ENCODE measurements at regions not wholly inside any gene's neighbourhood (a gene's known extent, or its start where the extent isn't known, plus 50 kb on each side); places are given as distances from the start of the nearest gene placed in this dataset.

DNA sequence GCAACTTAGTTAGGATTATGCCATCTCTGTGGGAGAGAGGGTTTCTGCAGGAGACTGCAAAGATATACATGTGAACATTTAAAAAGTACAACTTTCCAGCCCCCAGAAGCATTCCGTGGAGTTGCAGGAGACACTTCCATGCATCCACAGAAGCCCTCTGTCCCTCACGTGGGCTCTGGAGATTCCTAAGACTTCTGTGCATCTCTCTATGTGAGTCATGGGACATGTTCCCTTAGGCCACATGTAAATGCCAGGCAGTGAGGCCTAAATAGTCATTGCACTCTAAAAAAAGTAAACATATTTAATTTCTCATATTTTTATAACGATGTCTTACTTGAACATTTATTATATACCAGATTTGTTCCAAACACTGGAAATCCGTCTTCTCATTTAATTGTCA, 126.5 kb upstream of the ROPN1 start:
- H3K9ac ChIP-seq (ENCODE audit: low read depth in 1 of 2, low read length in 2 of 2): no peak overlapping the region
- TF ChIP-seq, protein P1, sequence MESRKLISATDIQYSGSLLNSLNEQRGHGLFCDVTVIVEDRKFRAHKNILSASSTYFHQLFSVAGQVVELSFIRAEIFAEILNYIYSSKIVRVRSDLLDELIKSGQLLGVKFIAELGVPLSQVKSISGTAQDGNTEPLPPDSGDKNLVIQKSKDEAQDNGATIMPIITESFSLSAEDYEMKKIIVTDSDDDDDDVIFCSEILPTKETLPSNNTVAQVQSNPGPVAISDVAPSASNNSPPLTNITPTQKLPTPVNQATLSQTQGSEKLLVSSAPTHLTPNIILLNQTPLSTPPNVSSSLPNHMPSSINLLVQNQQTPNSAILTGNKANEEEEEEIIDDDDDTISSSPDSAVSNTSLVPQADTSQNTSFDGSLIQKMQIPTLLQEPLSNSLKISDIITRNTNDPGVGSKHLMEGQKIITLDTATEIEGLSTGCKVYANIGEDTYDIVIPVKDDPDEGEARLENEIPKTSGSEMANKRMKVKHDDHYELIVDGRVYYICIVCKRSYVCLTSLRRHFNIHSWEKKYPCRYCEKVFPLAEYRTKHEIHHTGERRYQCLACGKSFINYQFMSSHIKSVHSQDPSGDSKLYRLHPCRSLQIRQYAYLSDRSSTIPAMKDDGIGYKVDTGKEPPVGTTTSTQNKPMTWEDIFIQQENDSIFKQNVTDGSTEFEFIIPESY (IDR thresholded peaks at IDR 0.05): no peak
- TF ChIP-seq GABPA (IDR thresholded peaks at IDR 0.05 in 1 of 2, conservative IDR thresholded peaks at IDR 0.05 in 1 of 2): no peak
- TF ChIP-seq, protein P2, sequence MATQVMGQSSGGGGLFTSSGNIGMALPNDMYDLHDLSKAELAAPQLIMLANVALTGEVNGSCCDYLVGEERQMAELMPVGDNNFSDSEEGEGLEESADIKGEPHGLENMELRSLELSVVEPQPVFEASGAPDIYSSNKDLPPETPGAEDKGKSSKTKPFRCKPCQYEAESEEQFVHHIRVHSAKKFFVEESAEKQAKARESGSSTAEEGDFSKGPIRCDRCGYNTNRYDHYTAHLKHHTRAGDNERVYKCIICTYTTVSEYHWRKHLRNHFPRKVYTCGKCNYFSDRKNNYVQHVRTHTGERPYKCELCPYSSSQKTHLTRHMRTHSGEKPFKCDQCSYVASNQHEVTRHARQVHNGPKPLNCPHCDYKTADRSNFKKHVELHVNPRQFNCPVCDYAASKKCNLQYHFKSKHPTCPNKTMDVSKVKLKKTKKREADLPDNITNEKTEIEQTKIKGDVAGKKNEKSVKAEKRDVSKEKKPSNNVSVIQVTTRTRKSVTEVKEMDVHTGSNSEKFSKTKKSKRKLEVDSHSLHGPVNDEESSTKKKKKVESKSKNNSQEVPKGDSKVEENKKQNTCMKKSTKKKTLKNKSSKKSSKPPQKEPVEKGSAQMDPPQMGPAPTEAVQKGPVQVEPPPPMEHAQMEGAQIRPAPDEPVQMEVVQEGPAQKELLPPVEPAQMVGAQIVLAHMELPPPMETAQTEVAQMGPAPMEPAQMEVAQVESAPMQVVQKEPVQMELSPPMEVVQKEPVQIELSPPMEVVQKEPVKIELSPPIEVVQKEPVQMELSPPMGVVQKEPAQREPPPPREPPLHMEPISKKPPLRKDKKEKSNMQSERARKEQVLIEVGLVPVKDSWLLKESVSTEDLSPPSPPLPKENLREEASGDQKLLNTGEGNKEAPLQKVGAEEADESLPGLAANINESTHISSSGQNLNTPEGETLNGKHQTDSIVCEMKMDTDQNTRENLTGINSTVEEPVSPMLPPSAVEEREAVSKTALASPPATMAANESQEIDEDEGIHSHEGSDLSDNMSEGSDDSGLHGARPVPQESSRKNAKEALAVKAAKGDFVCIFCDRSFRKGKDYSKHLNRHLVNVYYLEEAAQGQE (IDR thresholded peaks at IDR 0.05): no peak
- TF ChIP-seq FOXA2 (IDR thresholded peaks at IDR 0.05): no peak
- TF ChIP-seq, protein P3, sequence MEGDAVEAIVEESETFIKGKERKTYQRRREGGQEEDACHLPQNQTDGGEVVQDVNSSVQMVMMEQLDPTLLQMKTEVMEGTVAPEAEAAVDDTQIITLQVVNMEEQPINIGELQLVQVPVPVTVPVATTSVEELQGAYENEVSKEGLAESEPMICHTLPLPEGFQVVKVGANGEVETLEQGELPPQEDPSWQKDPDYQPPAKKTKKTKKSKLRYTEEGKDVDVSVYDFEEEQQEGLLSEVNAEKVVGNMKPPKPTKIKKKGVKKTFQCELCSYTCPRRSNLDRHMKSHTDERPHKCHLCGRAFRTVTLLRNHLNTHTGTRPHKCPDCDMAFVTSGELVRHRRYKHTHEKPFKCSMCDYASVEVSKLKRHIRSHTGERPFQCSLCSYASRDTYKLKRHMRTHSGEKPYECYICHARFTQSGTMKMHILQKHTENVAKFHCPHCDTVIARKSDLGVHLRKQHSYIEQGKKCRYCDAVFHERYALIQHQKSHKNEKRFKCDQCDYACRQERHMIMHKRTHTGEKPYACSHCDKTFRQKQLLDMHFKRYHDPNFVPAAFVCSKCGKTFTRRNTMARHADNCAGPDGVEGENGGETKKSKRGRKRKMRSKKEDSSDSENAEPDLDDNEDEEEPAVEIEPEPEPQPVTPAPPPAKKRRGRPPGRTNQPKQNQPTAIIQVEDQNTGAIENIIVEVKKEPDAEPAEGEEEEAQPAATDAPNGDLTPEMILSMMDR (IDR thresholded peaks at IDR 0.05; ENCODE audit: low read depth, low read length, missing input control): no peak
- TF ChIP-seq HNF4A (conservative IDR thresholded peaks at IDR 0.05): no peak
- no peak for TF ChIP-seq JUND (IDR thresholded peaks at IDR 0.05)
- no peak for TF ChIP-seq RAD21 (IDR thresholded peaks at IDR 0.05)
- TF ChIP-seq TAF1 (conservative IDR thresholded peaks at IDR 0.05): no peak
- H3K27me3 ChIP-seq (ENCODE audit: control insufficient read depth in 4 of 4, insufficient read depth in 4 of 4, low read length in 3 of 4): no peaks in the 10 kb centered on the region
- H3K4me3 ChIP-seq (ENCODE audit: low read depth in 1 of 3, low read length in 3 of 3): no peak overlapping the region
- no peaks in the 10 kb centered on the region for H3K4me1 ChIP-seq (ENCODE audit: control insufficient read depth in 4 of 4, insufficient read depth in 4 of 4, low read length in 3 of 4)
- no peak overlapping the region for H3K27ac ChIP-seq (ENCODE audit: low read depth in 1 of 2, low read length in 2 of 2)
- H3K36me3 ChIP-seq (ENCODE audit: control insufficient read depth in 4 of 4, insufficient read depth in 3 of 4, low read depth in 1 of 4, low read length in 3 of 4): no peaks in the 10 kb centered on the region
- DNase-seq (ENCODE audit: low spot score): no peak
- no peaks in the 10 kb centered on the region for H3K9me3 ChIP-seq (ENCODE audit: control insufficient read depth in 4 of 4, low read length in 3 of 4)
- 89% methylated on average over 4 of the region's 4 CpGs for WGBS

DNA sequence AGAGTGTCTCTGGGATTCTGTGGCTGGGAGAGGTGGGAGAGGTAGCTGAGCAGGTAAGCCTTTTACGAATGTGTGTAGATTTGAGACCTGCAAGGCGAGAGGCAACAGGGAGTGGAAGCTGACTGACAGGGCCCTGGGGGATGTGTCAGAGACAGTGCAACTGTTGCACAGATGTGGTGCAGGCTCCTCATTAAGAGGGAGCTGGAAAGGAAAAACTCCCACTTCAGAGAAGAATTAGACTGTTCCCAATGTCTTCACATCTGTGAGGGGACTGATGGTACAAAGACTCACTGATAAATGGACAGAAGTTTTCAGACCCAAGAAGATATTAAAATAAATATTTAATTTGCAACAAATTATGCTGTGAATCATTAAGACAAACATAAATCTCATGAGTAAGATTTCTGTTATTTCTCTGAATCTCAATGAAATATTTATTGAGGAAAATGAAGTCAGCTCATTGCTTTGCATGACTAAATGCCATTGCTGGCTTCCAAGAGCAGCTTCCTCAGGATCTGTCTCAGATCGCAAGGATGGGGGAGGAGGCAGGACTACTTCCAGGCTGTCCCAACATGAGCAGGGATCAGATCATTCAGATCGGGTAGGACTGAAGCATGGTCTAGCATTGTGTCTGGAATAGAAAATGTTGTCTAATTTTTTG, 127.3 kb upstream of the ROPN1 start:
- H3K36me3 ChIP-seq (ENCODE audit: control insufficient read depth in 4 of 4, insufficient read depth in 3 of 4, low read depth in 1 of 4, low read length in 3 of 4): no peaks in the 10 kb centered on the region
- WGBS: 84% methylated on average over 4 of the region's 4 CpGs
- H3K9ac ChIP-seq (ENCODE audit: low read depth in 1 of 2, low read length in 2 of 2): no peak overlapping the region
- TF ChIP-seq FOXA2 (IDR thresholded peaks at IDR 0.05) (no peak), JUND (IDR thresholded peaks at IDR 0.05) (no peak), HNF4G (IDR thresholded peaks at IDR 0.05) (no peak), NR2F2 (IDR thresholded peaks at IDR 0.05) (no peak), TAF1 (conservative IDR thresholded peaks at IDR 0.05) (no peak), SP1 (IDR thresholded peaks at IDR 0.05) (no peak), YY1 (IDR thresholded peaks at IDR 0.05) (no peak)
- no peak overlapping the region for H3K4me3 ChIP-seq (ENCODE audit: low read depth in 1 of 3, low read length in 3 of 3)
- DNase-seq (ENCODE audit: low spot score): no peak
- H3K9me3 ChIP-seq (ENCODE audit: control insufficient read depth in 4 of 4, low read length in 3 of 4): no peaks in the 10 kb centered on the region
- no peaks in the 10 kb centered on the region for H3K4me1 ChIP-seq (ENCODE audit: control insufficient read depth in 4 of 4, insufficient read depth in 4 of 4, low read length in 3 of 4)
- H3K27me3 ChIP-seq (ENCODE audit: control insufficient read depth in 4 of 4, insufficient read depth in 4 of 4, low read length in 3 of 4): no peaks in the 10 kb centered on the region
- no peak overlapping the region for H3K27ac ChIP-seq (ENCODE audit: low read depth in 1 of 2, low read length in 2 of 2)

Measured in liver (tissue), 8 donors.